AG10803 (cell line): ENCODE measurements at regions not wholly inside any gene's neighbourhood (a gene's known extent, or its start where the extent isn't known, plus 50 kb on each side); places are given as distances from the start of the nearest gene placed in this dataset.
A peak's percentile ranks its signal among the peaks of the same experiment; 100 is the strongest.

ENCODE experiments used
- DNase-seq: peaks from one replicate; pipeline ENCODE4 v3.0.0; 2010; ENCODE audit warnings: low read depth
- H3K4me3 ChIP-seq: 2 replicates; pipeline ENCODE4 v1.5.1; 2011; ENCODE audit warnings: mild to moderate bottlenecking, low read length, control low read depth
- TF ChIP-seq, protein P1 (sequence below): conservative IDR thresholded peaks from 2 replicates; pipeline ENCODE4 v1.5.1; 2011; ENCODE audit warnings: mild to moderate bottlenecking, low read length, control low read depth, inconsistent platforms

DNA sequence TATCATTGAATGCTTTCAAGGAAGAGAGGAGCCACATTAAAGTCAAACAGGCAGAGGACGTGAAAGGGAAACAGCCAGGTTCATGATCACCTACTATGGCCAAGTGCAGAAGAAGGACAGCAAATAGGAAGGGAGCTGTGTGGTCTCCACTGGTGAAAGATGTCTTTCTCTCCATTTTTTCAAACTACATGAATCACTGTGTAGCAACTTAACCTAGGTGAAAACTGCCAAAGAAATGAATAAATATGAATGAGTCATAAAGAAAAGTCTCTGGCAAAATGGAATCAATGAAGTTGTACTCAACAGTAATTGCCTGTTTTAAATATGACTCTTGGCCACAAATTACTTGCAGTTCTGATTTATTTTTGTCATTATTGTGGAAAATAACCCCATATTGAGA, 452.6 kb upstream of the PKDCC start:
- TF ChIP-seq, protein P1, sequence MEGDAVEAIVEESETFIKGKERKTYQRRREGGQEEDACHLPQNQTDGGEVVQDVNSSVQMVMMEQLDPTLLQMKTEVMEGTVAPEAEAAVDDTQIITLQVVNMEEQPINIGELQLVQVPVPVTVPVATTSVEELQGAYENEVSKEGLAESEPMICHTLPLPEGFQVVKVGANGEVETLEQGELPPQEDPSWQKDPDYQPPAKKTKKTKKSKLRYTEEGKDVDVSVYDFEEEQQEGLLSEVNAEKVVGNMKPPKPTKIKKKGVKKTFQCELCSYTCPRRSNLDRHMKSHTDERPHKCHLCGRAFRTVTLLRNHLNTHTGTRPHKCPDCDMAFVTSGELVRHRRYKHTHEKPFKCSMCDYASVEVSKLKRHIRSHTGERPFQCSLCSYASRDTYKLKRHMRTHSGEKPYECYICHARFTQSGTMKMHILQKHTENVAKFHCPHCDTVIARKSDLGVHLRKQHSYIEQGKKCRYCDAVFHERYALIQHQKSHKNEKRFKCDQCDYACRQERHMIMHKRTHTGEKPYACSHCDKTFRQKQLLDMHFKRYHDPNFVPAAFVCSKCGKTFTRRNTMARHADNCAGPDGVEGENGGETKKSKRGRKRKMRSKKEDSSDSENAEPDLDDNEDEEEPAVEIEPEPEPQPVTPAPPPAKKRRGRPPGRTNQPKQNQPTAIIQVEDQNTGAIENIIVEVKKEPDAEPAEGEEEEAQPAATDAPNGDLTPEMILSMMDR = no peak
- no peak for DNase-seq
- no peak overlapping the region for H3K4me3 ChIP-seq

DNA sequence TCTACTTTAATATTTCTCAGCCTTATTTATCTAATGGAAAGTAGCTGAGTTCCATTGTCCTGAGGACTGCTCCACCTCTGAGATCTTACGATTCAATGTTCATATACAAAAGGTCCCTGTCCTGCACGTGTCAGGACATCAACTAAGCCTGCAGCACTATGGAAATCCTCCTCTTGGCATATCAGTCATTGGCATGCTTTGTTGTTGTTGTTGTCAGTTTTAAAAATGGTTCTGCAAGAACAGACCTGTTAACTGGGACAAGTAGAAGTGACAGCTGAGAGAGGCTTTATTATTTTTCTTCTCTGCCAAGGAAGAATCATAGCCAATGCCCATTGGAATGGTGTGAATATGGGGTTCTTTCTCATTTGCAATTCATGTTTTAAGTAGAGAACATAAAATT, 450.1 kb upstream of the PKDCC start:
- no peak for DNase-seq
- no peak overlapping the region for H3K4me3 ChIP-seq
- TF ChIP-seq, protein P1 = no peak

- TF ChIP-seq, protein P1 = no peak
- no peak overlapping the region for H3K4me3 ChIP-seq
- DNase-seq = peak; percentile 13
Observed at GRCh38 chr2:41598161-41598894, 449.5 kb upstream of the PKDCC start.

DNA sequence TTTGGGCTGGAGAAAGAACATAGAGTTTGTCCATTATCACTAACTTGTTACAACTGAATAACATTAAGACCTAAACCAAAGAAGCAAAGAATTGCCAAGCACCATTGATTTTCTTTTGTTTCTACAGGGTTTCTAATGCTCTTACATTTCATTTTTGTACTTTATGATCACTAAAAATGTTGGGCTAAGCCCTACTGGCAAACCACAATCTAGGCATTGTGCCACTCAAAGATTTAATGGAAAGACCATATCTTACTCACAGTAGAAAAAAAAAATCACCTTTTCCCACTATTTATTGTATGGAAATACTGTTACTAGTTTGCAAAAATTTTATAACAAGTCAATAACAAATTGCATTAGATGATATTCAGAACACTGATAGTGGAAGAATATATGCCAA, 447.4 kb upstream of the PKDCC start:
- no peak overlapping the region for H3K4me3 ChIP-seq
- TF ChIP-seq, protein P1 = no peak
- no peak for DNase-seq

DNA sequence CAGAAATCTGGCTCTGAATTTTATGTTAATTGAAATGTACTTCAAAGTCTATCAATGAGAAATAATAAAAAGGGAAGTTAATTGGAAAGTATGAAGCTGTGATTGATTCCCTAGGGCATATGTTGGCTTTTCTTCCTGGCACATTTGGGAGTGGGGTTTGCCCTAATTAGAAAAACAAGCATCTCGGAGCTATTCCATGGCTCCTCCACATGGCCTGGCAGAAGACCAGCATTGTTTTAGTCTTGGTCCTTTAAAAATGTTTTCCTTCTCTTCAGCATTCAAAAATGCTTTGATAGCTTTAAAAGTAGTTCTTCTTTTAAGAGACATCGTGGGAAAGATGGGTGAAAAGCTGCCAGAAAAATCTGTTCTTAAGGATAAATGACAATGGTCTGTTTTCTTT, 445.5 kb upstream of the PKDCC start:
- TF ChIP-seq, protein P1 = no peak
- no peak for DNase-seq
- no peak overlapping the region for H3K4me3 ChIP-seq

DNA sequence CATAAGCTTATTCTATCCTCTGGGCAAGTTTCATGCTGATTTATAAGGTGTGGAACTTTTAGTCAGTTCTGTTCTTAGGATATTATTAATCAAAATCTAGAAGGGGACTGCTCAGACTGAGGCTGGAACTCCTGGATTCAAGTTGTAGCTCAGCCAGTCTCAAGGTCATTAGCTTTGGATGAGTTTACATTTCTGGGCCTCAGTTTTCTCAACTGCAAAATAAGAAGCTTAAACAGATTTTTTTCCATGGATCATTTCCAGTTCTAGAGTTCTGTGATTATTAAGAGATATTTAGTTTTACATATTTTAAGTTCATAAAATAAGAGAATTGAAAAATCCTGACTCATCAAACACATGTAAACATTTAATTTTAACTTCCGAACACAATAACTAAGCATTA, 442.5 kb upstream of the PKDCC start:
- DNase-seq = no peak
- TF ChIP-seq, protein P1 = no peak
- no peak overlapping the region for H3K4me3 ChIP-seq

DNA sequence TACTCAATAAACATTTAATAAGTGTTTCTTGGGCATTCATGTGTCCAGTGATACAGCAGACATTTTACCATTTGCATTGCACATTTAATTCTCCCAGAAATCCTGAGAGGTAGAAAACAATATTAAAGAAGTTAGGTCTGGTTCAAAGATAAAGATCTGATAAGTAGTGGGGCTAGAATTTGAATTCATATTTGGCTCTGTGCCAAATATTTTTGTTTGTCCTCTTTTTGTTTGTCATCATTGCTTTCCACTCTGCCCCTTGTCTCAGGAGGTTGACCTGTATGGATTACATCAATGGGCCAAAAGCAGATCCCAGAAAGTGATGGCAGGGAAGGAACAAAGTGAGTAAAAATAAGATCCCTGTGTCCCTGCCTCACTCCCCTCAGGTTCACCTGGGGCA, 441.9 kb upstream of the PKDCC start:
- TF ChIP-seq, protein P1 = no peak
- no peak overlapping the region for H3K4me3 ChIP-seq
- DNase-seq = no peak
